BLaER1 (cell line): ENCODE measurements at regions not wholly inside any gene's neighbourhood (a gene's known extent, or its start where the extent isn't known, plus 50 kb on each side); places are given as distances from the start of the nearest gene placed in this dataset.

Experiments used
- H3K27ac ChIP-seq: shearing (Covaris generic); formaldehyde crosslinking; 2 replicates; pipeline ENCODE4 v1.8.1; 2022
- H3K27me3 ChIP-seq: shearing (Covaris generic); formaldehyde crosslinking; 2 replicates; pipeline ENCODE4 v1.8.1; 2022
- H3K36me3 ChIP-seq: shearing (Covaris generic); formaldehyde crosslinking; 2 replicates; pipeline ENCODE4 v1.8.1; 2022
- H3K4me1 ChIP-seq: shearing (Covaris generic); formaldehyde crosslinking; 2 replicates; pipeline ENCODE4 v1.8.1; 2022
- H3K4me2 ChIP-seq: shearing (Covaris generic); formaldehyde crosslinking; 2 replicates; pipeline ENCODE4 v1.8.1; 2022
- H3K4me3 ChIP-seq: shearing (Covaris generic); formaldehyde crosslinking; 2 replicates; pipeline ENCODE4 v1.8.1; 2022
- H3K9ac ChIP-seq: shearing (Covaris generic); formaldehyde crosslinking; 2 replicates; pipeline ENCODE4 v1.8.1; 2022
- H3K9me3 ChIP-seq: shearing (Covaris generic); formaldehyde crosslinking; 2 replicates; pipeline ENCODE4 v1.8.1; 2022
- H4K20me1 ChIP-seq: shearing (Covaris generic); formaldehyde crosslinking; 2 replicates; pipeline ENCODE4 v1.8.1; 2022
- Cebpa-rat ChIP-seq: shearing (Covaris generic); IDR thresholded peaks from 2 replicates; pipeline ENCODE4 v1.8.1; 2022

DNA sequence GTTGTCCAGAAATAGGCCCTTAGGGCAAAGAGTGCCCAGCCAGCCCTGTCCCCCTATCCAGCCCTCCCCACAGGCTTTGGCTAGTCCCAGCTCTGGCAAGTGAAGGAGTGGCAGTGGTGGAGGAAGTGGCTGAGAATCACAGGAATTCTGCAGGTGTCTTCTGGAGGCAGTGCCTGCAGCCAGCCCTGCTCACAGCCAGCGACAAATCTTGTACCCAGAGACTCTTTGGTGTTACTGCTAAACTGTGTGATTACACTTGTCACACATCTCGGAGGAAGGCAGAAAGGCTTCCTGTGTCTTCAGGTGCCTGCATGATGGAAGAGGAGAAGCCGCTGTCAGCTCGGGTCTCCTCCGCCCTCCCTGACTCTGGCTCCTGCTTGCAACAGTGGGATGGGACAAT is 71.6 kb upstream of the GRIK3 start:
- Histone ChIP-seq H3K27me3 (no peaks in the 10 kb centered on the region), H3K9me3 (no peaks in the 10 kb centered on the region), H3K4me3 (no peak overlapping the region), H3K4me1 (no peaks in the 10 kb centered on the region), H3K9ac (no peak overlapping the region), H3K36me3 (no peaks in the 10 kb centered on the region), H3K27ac (no peak overlapping the region), H4K20me1 (no peaks in the 10 kb centered on the region), H3K4me2 (no peak overlapping the region)
- no peak for TF ChIP-seq Cebpa-rat

DNA sequence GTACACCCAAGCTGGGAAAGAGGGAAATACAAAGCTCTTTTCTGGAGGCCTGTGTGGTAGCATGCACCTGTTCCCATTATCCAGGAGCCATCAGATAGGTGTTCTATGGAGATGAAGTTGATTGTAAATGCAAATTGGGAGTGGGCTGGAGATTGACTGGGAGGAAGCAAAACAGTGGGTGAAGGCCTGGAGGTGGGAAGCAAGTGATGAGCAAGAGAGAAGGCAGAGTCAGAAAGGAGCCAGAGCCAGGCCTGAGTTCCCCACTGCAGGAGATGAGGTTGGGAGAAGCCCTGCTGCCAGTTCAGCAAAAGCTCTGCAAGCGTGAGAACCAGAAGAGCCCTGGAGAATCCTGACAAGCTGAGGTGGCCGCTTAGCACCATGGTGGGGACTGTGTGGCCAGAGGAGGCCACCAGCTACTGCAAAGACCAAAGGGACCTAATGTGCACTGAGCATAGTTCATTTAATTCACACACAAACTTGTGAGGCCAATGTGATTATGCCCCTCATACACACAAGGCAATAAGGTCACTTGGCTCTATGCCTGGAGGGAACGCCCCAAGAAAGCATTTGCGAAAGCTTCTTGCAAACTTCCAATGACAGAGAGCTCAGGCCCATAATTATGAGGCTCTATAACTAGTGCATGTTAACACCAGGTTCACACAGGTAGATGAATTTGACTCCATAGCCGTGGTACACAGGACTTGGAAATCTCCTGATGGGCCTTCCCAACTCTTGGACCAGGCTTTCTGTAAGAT is 73.0 kb upstream of the GRIK3 start:
- Histone ChIP-seq H3K4me1 (no peaks in the 10 kb centered on the region), H3K36me3 (no peaks in the 10 kb centered on the region), H3K9me3 (no peaks in the 10 kb centered on the region), H3K4me3 (no peak overlapping the region), H4K20me1 (no peaks in the 10 kb centered on the region), H3K27ac (no peak overlapping the region), H3K27me3 (no peaks in the 10 kb centered on the region), H3K9ac (no peak overlapping the region), H3K4me2 (no peak overlapping the region)
- TF ChIP-seq Cebpa-rat, result no peak

GRCh38 chr1:37108596-37109188 is 74.4 kb upstream of the GRIK3 start:
- Histone ChIP-seq H3K4me1 (no peaks in the 10 kb centered on the region), H3K4me2 (no peak overlapping the region), H3K4me3 (no peak overlapping the region), H4K20me1 (no peaks in the 10 kb centered on the region), H3K36me3 (no peaks in the 10 kb centered on the region), H3K27me3 (no peaks in the 10 kb centered on the region), H3K9me3 (no peaks in the 10 kb centered on the region), H3K9ac (no peak overlapping the region), H3K27ac (no peak overlapping the region)
- no peak for TF ChIP-seq Cebpa-rat

DNA sequence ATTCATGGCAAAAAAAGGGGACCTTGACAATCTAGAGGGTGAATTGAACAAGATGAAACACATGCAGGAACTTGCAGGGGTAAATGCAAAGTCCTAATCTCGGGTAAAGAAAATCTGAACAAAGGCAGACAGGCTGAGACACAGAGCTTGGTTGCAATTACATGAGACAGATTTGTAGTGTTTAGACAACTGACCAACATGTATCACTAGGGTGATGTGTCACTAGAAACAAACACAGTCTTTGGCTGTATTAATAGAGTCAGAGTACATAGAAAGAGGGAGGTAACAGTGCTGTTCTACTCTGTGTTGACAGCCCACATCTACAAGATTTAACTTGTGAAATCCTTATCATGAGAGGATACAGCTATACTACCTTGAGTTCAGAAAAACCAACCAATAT is 78.1 kb upstream of the GRIK3 start:
- Histone ChIP-seq H3K27ac (no peak overlapping the region), H3K9me3 (no peaks in the 10 kb centered on the region), H3K27me3 (no peaks in the 10 kb centered on the region), H3K4me1 (no peaks in the 10 kb centered on the region), H3K4me2 (no peak overlapping the region), H3K9ac (no peak overlapping the region), H3K36me3 (no peaks in the 10 kb centered on the region), H4K20me1 (no peaks in the 10 kb centered on the region), H3K4me3 (no peak overlapping the region)
- no peak for TF ChIP-seq Cebpa-rat

GRCh38 chr1:37113285-37113997 is 79.1 kb upstream of the GRIK3 start:
- no peak for TF ChIP-seq Cebpa-rat
- Histone ChIP-seq H3K36me3 (no peaks in the 10 kb centered on the region), H3K9me3 (no peaks in the 10 kb centered on the region)

GRCh38 chr1:37118790-37119189 is 84.5 kb upstream of the GRIK3 start:
- Histone ChIP-seq H3K9me3 (no peaks in the 10 kb centered on the region), H3K4me3 (no peak overlapping the region), H4K20me1 (no peaks in the 10 kb centered on the region), H3K27ac (no peak overlapping the region), H3K4me1 (no peaks in the 10 kb centered on the region), H3K4me2 (no peak overlapping the region), H3K27me3 (no peaks in the 10 kb centered on the region), H3K36me3 (no peaks in the 10 kb centered on the region), H3K9ac (no peak overlapping the region)
- no peak for TF ChIP-seq Cebpa-rat

More at GRCh38 chr1:37113285-37113997, 79.1 kb upstream of the GRIK3 start:
- no peaks in the 10 kb centered on the region for H4K20me1 ChIP-seq
- no peak overlapping the region for H3K9ac ChIP-seq
- no peak overlapping the region for H3K4me3 ChIP-seq
- no peak overlapping the region for H3K27ac ChIP-seq
- H3K27me3 ChIP-seq, result no peaks in the 10 kb centered on the region
- H3K4me1 ChIP-seq, result no peaks in the 10 kb centered on the region
- H3K4me2 ChIP-seq, result no peak overlapping the region

GRCh38 chr1:37120279-37120678 is 86.0 kb upstream of the GRIK3 start:
- H3K27me3 ChIP-seq, result no peaks in the 10 kb centered on the region
- H3K36me3 ChIP-seq, result no peaks in the 10 kb centered on the region
- H3K4me3 ChIP-seq, result no peak overlapping the region
- H4K20me1 ChIP-seq, result no peaks in the 10 kb centered on the region
- no peak overlapping the region for H3K9ac ChIP-seq
- no peaks in the 10 kb centered on the region for H3K4me1 ChIP-seq
- H3K9me3 ChIP-seq, result no peaks in the 10 kb centered on the region
- no peak overlapping the region for H3K27ac ChIP-seq
- no peak for TF ChIP-seq Cebpa-rat
- H3K4me2 ChIP-seq, result no peak overlapping the region

GRCh38 chr1:37123276-37124115 is 89.2 kb upstream of the GRIK3 start:
- no peaks in the 10 kb centered on the region for H3K36me3 ChIP-seq
- H3K9me3 ChIP-seq, result no peaks in the 10 kb centered on the region
- H3K4me3 ChIP-seq, result no peak overlapping the region
- H3K27ac ChIP-seq, result no peak overlapping the region
- no peak overlapping the region for H3K4me2 ChIP-seq
- no peak for TF ChIP-seq Cebpa-rat
- no peaks in the 10 kb centered on the region for H4K20me1 ChIP-seq
- no peaks in the 10 kb centered on the region for H3K4me1 ChIP-seq
- H3K27me3 ChIP-seq, result no peaks in the 10 kb centered on the region
- no peak overlapping the region for H3K9ac ChIP-seq

GRCh38 chr1:37124501-37124900 is 90.2 kb upstream of the GRIK3 start:
- Histone ChIP-seq H3K4me2 (no peak overlapping the region), H3K27ac (no peak overlapping the region), H3K9me3 (no peaks in the 10 kb centered on the region), H3K4me1 (no peaks in the 10 kb centered on the region), H4K20me1 (no peaks in the 10 kb centered on the region), H3K4me3 (no peak overlapping the region), H3K9ac (no peak overlapping the region), H3K36me3 (no peaks in the 10 kb centered on the region), H3K27me3 (no peaks in the 10 kb centered on the region)
- TF ChIP-seq Cebpa-rat, result no peak
